Motor neuron (in vitro differentiated cells): ENCODE measurements at regions not wholly inside any gene's neighbourhood (a gene's known extent, or its start where the extent isn't known, plus 50 kb on each side); places are given as distances from the start of the nearest gene placed in this dataset.

Source experiments
- ATAC-seq, 8 experiments: fragments of 200-7000 bp; cut with Tn5 transposase; replicated peaks in 6 of 8; 2 replicates each; pipeline ENCODE4 v1.8.0; 2021; ENCODE audit warnings: mild to moderate bottlenecking in 8 of 8, moderate library complexity in 8 of 8
- H3K27ac ChIP-seq, 2 donors: fragments of 250-450 bp; sonication (Bioruptor Pico); 2 replicates each; pipeline ENCODE4 v1.9.0; 2021; ENCODE audit warnings: antibody characterized with exemption in 2 of 2, mild to moderate bottlenecking in 2 of 2, moderate library complexity in 1 of 2
- H3K4me1 ChIP-seq, 2 donors: fragments of 250-450 bp; sonication (Bioruptor Pico); replicated peaks in 1 of 2; 2 replicates each; pipeline ENCODE4 v1.6.1; 2021; ENCODE audit warnings: antibody characterized with exemption in 2 of 2, mild to moderate bottlenecking in 2 of 2, moderate library complexity in 1 of 2
- H3K4me3 ChIP-seq, 5 donors: fragments of 250-450 bp; sonication (Bioruptor Pico); 2 replicates each; pipeline ENCODE4 v1.9.0; 2021; ENCODE audit warnings: antibody characterized with exemption in 5 of 5, mild to moderate bottlenecking in 5 of 5, moderate library complexity in 4 of 5
- WGBS, 10 experiments: fragments of 450-650 bp; shearing (Covaris generic); methylation state at CpG; one replicate each; pipeline ENCODE4 v1.0.0; 2022; 5-methylcytosine and 5-hydroxymethylcytosine counted together
- in situ Hi-C, 9 experiments: fragments of 400-800 bp; cut with MboI; loops; one replicate each; pipeline ENCODE4 v1.15.0; 2021; ENCODE audit warnings: low sequenced_read_pairs in 9 of 9, low pct_unique_long_range_greater_than_20kb in 2 of 9; ENCODE audit not compliant: unreplicated experiment in 9 of 9

GRCh38 chr16:8483396-8483795 lies 106.9 kb downstream of the TMEM114 start:
- WGBS, 10 experiments, result 4 to 100% (median 54%) methylated on average over 1 to 6 of the region's 8 CpGs; no CpG with 5 or more reads in 1 of the 10 experiments
- in situ Hi-C loops, result no loop called here
- Histone ChIP-seq H3K27ac (no peak overlapping the region), H3K4me1 (peaks cover 0 to 13% of the 10 kb centered on the region in 2 donors), H3K4me3 (no peak overlapping the region)
- no peak for ATAC-seq

GRCh38 chr16:8481810-8482209 lies 108.5 kb downstream of the TMEM114 start:
- H3K27ac ChIP-seq, result no peak overlapping the region
- H3K4me1 ChIP-seq, result peaks cover 0 to 9% of the 10 kb centered on the region in 2 donors

DNA sequence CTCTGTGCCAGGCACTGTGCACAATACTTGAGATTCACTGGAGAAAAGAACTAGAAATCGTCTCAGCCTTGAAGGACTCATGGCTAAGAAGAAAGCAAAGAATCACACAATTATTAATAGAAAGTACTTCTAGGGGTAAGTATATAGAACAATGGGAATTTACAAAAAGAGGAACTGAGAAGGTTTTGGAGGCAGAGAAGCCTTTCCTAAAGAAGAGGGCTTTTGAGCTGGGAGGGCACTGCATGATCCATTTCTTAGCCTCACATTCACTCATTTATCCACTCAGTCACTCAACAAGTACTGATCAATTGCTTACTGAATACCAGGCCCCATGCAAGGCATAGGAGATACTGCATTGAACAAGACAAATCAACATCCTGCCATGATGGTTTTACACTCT lies 113.5 kb downstream of the TMEM114 start:
- Histone ChIP-seq H3K4me1 (peaks cover 0 to 17% of the 10 kb centered on the region in 2 donors), H3K4me3 (no peak overlapping the region), H3K27ac (no peak overlapping the region)
- ATAC-seq, result no peak
- 0 to 71% (median 29%) methylated on average over 1 of the region's 1 CpG; no CpG with 5 or more reads in 5 of the 10 experiments for WGBS, 10 experiments
- in situ Hi-C loops, result no loop called here

More at GRCh38 chr16:8481810-8482209, 108.5 kb downstream of the TMEM114 start:
- 20 to 60% (median 38%) methylated on average over 1 to 3 of the region's 3 CpGs; no CpG with 5 or more reads in 2 of the 10 experiments for WGBS, 10 experiments
- H3K4me3 ChIP-seq, result no peak overlapping the region
- in situ Hi-C loops, result no loop called here
- ATAC-seq, result no peak

DNA sequence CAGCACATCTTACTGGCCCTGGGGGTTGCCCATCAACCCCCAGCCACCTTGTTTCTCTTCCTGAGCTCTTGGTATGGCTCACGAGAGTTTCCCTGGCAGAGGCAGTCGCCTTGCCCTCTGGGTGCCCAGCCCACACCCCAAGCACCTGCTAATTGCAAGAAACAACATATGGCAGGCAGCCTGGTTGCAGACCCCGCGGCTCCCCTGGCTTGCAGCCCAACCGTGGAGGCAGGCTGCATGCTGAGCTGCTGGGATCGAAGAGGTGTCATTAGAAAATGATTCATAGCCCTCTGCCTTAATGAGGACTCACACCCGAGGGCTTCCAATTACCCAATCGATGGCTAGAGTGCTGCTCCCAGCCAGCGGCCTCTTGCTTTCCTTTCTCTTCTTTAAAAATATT lies 115.7 kb downstream of the TMEM114 start:
- H3K4me1 ChIP-seq, result peaks cover 0 to 17% of the 10 kb centered on the region in 2 donors
- H3K4me3 ChIP-seq, result peak overlapping the region in 2 of 5 donors; percentile 7 to 13
- peak in 6 of 8 experiments; percentile 58 to 98 (median 86) for ATAC-seq
- 0 to 48% (median 18%) methylated on average over 1 to 6 of the region's 9 CpGs for WGBS, 10 experiments
- in situ Hi-C loops, result no loop called here
- H3K27ac ChIP-seq, result peak overlapping the region in 1 of 2 donors; percentile 73

GRCh38 chr16:8469102-8469778 lies 121.1 kb downstream of the TMEM114 start:
- H3K27ac ChIP-seq, result no peak overlapping the region
- H3K4me1 ChIP-seq, result peaks cover 0 to 2% of the 10 kb centered on the region in 2 donors
- ATAC-seq, result no peak
- WGBS, 10 experiments, result 0 to 82% (median 35%) methylated on average over 1 to 7 of the region's 7 CpGs
- no peak overlapping the region for H3K4me3 ChIP-seq
- in situ Hi-C loops, result no loop called here

- in situ Hi-C loops, result no loop called here
- 0 to 17% (median 0%) methylated on average over 1 of the region's 1 CpG; no CpG with 5 or more reads in 5 of the 10 experiments for WGBS, 10 experiments
- peaks cover 0 to 4% of the 10 kb centered on the region in 2 donors for H3K4me1 ChIP-seq
- ATAC-seq, result no peak
- no peak overlapping the region for H3K4me3 ChIP-seq
- H3K27ac ChIP-seq, result no peak overlapping the region
Measured at GRCh38 chr16:8464979-8465378, 125.3 kb downstream of the TMEM114 start.

- peak in 5 of 8 experiments; percentile 37 to 82 (median 63) for ATAC-seq
- WGBS, 10 experiments, result 0 to 100% (median 31%) methylated on average over 1 to 3 of the region's 3 CpGs
- Histone ChIP-seq H3K4me1 (peaks cover 0 to 31% of the 10 kb centered on the region in 2 donors), H3K4me3 (no peak overlapping the region), H3K27ac (peak overlapping the region in 1 of 2 donors; percentile 7)
- in situ Hi-C loops, result no loop called here
Measured at GRCh38 chr16:8459085-8459733, 131.1 kb downstream of the TMEM114 start.

- in situ Hi-C loops, result no loop called here
- Histone ChIP-seq H3K27ac (peak overlapping the region in 1 of 2 donors; percentile 64), H3K4me3 (no peak overlapping the region), H3K4me1 (peaks cover 0 to 33% of the 10 kb centered on the region in 2 donors)
- ATAC-seq, result peak in 2 of 8 experiments; percentile 49 to 59
- WGBS, 10 experiments, result 17 to 90% (median 48%) methylated on average over 1 to 4 of the region's 5 CpGs; no CpG with 5 or more reads in 4 of the 10 experiments
Measured at GRCh38 chr16:8458481-8459046, 131.7 kb downstream of the TMEM114 start.

- Histone ChIP-seq H3K4me3 (no peak overlapping the region), H3K4me1 (peaks cover 0 to 26% of the 10 kb centered on the region in 2 donors), H3K27ac (no peak overlapping the region)
- peak in 1 of 8 experiments; percentile 15 for ATAC-seq
- in situ Hi-C loops, result no loop called here
- 0 to 80% (median 21%) methylated on average over 1 to 4 of the region's 4 CpGs for WGBS, 10 experiments
Measured at GRCh38 chr16:8453359-8453758, 137.0 kb downstream of the TMEM114 start.

DNA sequence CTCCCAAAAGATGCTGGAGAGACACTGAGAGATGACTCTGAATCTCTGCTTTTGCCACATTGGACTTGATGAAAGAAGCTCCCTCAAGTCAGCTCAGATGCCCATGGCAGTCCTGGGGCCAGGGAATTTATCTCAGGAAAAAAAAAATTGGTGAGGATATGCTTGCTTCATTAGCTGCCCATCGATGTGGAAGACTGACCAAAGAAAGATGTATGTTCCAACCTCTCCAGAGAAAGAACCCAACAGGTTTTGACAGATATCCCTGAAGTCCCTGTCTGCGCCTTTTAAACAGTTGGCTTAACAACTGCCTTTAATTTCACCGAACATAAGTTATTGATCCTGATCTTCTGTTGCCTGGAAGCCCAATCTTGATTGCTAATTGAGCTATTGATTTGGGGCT lies 137.4 kb downstream of the TMEM114 start:
- 0 to 54% (median 19%) methylated on average over 1 to 3 of the region's 3 CpGs; no CpG with 5 or more reads in 1 of the 10 experiments for WGBS, 10 experiments
- peak in 2 of 8 experiments; percentile 58 to 59 for ATAC-seq
- no peak overlapping the region for H3K27ac ChIP-seq
- in situ Hi-C loops, result no loop called here
- peaks cover 0 to 22% of the 10 kb centered on the region in 2 donors for H3K4me1 ChIP-seq
- H3K4me3 ChIP-seq, result no peak overlapping the region

- in situ Hi-C loops, result no loop called here
- H3K4me3 ChIP-seq, result no peak overlapping the region
- no peak for ATAC-seq
- 7 to 89% (median 45%) methylated on average over 1 to 5 of the region's 5 CpGs for WGBS, 10 experiments
- no peak overlapping the region for H3K27ac ChIP-seq
- H3K4me1 ChIP-seq, result no peaks in the 10 kb centered on the region
Measured at GRCh38 chr16:8436931-8437330, 153.4 kb downstream of the TMEM114 start.

DNA sequence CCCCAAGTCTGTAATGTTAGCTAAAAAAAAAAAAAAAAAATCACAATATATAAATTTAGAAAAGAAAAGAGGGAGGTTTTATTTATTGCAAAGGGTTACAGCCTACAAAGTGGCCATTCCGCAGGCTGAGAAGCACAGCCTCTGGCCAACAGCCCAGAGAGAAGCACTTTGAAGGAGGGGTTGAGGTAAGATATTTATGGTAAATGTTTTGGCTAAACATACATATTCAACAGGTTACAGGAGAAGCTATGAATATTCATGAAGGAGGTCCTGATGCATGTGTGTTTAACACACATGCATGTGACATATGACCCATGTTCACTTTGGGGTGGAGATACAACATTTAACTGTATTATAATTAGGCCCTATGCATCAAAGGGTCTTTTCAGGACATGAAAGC lies 158.5 kb downstream of the TMEM114 start:
- WGBS, 10 experiments, result 0 to 100% (median 56%) methylated on average over 1 of the region's 1 CpG; no CpG with 5 or more reads in 4 of the 10 experiments
- ATAC-seq, result peak in 1 of 8 experiments; percentile 92
- no peaks in the 10 kb centered on the region for H3K4me1 ChIP-seq
- in situ Hi-C loops, result no loop called here
- H3K27ac ChIP-seq, result no peak overlapping the region
- H3K4me3 ChIP-seq, result no peak overlapping the region

DNA sequence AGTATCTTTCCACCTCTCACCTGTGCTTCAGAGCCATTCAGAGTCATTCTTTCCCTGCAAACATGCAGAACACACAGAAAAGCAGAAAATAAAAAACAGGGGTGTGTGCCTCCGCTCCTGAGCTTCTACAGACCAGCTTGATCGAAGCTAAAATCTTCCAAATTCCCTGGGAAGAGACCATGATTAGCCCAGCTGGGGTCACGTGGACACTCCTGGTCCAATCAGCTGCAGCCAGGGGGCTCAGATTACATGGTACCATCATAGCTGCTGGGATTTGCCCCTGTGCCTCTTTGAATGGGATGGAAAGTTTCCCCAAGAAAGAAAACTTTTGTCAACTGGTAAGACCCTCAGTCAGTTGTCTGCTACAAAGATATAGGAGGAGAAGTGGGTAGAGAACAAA lies 159.9 kb downstream of the TMEM114 start:
- Histone ChIP-seq H3K4me1 (no peaks in the 10 kb centered on the region), H3K4me3 (no peak overlapping the region), H3K27ac (no peak overlapping the region)
- ATAC-seq, result no peak
- in situ Hi-C loops, result no loop called here
- WGBS, 10 experiments, result 7 to 80% (median 51%) methylated on average over 1 to 3 of the region's 3 CpGs; no CpG with 5 or more reads in 2 of the 10 experiments
